ENCODE measurements at regions not wholly inside any gene's neighbourhood (a gene's known extent, or its start where the extent isn't known, plus 50 kb on each side); places are given as distances from the start of the nearest gene placed in this dataset.

DNA sequence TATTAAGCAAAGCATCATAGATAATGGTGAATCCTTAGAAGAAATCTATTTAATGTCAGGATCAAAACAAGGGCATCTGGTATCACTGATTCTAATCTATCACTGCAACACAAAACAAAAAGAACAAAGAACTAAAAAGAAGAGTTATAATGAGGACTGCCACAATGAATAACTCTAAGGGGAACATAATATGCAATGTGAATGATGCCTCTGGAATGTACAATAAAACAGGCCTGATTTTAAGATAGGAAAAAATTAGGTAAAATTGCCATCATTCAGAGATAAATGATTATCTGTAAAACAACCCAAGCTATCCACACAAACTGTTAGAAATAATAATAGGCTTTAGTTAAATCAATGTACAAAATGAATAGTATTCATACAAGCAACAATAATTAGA lies 936.7 kb upstream of the CITED2 start:
- Mint-ChIP-seq H3K27me3 (ENCODE audit: unreplicated experiment) (peaks cover 4% of the 10 kb centered on the region), H3K4me3 (ENCODE audit: unreplicated experiment) (no peak overlapping the region), H3K36me3 (ENCODE audit: unreplicated experiment) (no peaks in the 10 kb centered on the region), H3K9me3 (ENCODE audit: unreplicated experiment) (no peaks in the 10 kb centered on the region), H3K4me1 (ENCODE audit: low read depth, unreplicated experiment) (no peaks in the 10 kb centered on the region), H3K27ac (ENCODE audit: unreplicated experiment) (no peak overlapping the region)
- TF ChIP-seq, protein P1, sequence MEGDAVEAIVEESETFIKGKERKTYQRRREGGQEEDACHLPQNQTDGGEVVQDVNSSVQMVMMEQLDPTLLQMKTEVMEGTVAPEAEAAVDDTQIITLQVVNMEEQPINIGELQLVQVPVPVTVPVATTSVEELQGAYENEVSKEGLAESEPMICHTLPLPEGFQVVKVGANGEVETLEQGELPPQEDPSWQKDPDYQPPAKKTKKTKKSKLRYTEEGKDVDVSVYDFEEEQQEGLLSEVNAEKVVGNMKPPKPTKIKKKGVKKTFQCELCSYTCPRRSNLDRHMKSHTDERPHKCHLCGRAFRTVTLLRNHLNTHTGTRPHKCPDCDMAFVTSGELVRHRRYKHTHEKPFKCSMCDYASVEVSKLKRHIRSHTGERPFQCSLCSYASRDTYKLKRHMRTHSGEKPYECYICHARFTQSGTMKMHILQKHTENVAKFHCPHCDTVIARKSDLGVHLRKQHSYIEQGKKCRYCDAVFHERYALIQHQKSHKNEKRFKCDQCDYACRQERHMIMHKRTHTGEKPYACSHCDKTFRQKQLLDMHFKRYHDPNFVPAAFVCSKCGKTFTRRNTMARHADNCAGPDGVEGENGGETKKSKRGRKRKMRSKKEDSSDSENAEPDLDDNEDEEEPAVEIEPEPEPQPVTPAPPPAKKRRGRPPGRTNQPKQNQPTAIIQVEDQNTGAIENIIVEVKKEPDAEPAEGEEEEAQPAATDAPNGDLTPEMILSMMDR (IDR thresholded peaks at IDR 0.05; ENCODE audit: partially characterized antibody, unreplicated experiment): no peak
- no peak for DNase-seq

DNA sequence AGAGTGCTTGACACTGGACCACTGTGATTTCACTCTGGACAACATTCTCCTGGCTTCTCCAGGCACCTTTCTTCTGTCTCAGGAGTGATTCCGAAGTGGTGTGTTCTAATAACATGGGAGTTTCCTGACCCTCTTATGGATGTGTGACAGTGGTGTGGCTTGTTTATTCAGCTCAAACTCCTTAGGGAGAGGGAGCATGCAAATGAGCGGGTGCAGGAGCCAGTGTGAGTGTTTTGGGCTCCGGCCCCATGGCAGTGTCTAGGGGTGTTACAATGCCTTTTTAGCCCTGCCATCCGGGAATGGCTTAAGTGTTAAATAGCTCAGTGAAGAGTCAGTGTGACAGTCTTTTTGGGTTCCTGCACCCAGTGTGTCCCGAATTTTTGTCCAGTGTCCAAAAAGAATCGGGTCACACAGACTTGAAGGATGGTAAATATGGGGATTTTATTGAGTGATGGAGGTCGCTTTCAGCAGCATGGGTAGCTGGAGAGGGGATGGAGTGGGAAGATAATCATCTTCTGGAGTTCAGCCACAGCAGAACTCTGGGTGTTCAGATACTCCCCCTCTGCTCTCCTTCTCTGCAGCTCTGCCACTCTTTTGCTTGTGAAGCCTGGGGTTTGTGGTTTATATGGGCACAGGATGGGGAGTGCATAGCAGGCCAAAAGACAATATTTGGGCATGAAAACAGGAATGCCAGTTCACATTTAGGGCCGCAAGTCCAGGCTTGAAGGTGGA lies 928.9 kb upstream of the CITED2 start:
- Mint-ChIP-seq H3K9me3 (ENCODE audit: unreplicated experiment) (no peaks in the 10 kb centered on the region), H3K27ac (ENCODE audit: unreplicated experiment) (no peak overlapping the region), H3K4me1 (ENCODE audit: low read depth, unreplicated experiment) (no peaks in the 10 kb centered on the region), H3K36me3 (ENCODE audit: unreplicated experiment) (no peaks in the 10 kb centered on the region), H3K4me3 (ENCODE audit: unreplicated experiment) (no peak overlapping the region), H3K27me3 (ENCODE audit: unreplicated experiment) (peaks cover 2% of the 10 kb centered on the region)
- no peak for DNase-seq
- TF ChIP-seq, protein P1 (IDR thresholded peaks at IDR 0.05; ENCODE audit: partially characterized antibody, unreplicated experiment): no peak

DNA sequence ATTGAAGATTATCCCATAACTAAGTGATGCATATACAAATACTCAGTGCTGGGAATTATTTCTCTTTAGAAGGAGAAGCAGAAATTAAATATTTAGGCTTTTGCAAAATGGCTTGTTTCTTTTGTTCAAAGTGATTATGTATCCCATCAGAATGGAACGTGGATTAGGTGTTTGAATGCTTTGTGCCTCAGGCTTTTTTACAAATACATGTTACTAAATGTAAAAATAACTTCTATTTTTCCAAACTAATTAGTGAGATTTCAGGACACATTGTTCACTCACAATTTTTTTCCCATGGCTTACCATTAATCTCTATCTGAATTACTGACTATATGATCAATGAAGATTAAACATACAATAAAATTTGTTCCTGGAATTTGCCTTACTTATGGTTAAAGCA lies 925.9 kb upstream of the CITED2 start:
- TF ChIP-seq, protein P1 (IDR thresholded peaks at IDR 0.05; ENCODE audit: partially characterized antibody, unreplicated experiment): no peak
- no peaks in the 10 kb centered on the region for H3K4me1 Mint-ChIP-seq (ENCODE audit: low read depth, unreplicated experiment)

DNA sequence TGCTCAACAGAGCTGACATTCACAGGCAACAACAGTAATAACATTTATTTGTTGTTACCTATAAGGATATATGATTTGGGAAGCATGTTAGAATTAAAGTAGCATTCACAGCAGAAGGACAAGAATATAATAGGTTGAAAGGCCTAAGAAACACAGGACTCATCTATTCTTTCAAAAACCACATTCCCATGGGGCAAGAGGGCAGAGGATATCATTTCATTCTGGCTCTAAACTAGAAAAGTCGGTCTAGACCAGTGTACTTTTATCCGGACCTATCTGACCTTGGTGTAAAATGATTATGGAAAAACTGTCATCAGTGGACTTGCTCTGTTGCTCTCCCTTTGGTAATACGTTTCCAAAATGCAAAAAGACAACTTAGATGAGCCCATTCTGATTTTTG lies 914.7 kb upstream of the CITED2 start:
- Mint-ChIP-seq H3K27ac (ENCODE audit: unreplicated experiment) (no peak overlapping the region), H3K4me1 (ENCODE audit: low read depth, unreplicated experiment) (peaks cover 2% of the 10 kb centered on the region)

More for the DNA sequence above, 925.9 kb upstream of the CITED2 start:
- no peaks in the 10 kb centered on the region for H3K9me3 Mint-ChIP-seq (ENCODE audit: unreplicated experiment)
- no peak overlapping the region for H3K4me3 Mint-ChIP-seq (ENCODE audit: unreplicated experiment)
- no peaks in the 10 kb centered on the region for H3K27me3 Mint-ChIP-seq (ENCODE audit: unreplicated experiment)
- no peaks in the 10 kb centered on the region for H3K36me3 Mint-ChIP-seq (ENCODE audit: unreplicated experiment)
- H3K27ac Mint-ChIP-seq (ENCODE audit: unreplicated experiment): no peak overlapping the region
- DNase-seq: no peak

More for the DNA sequence above, 914.7 kb upstream of the CITED2 start:
- H3K9me3 Mint-ChIP-seq (ENCODE audit: unreplicated experiment): no peaks in the 10 kb centered on the region
- TF ChIP-seq, protein P1 (IDR thresholded peaks at IDR 0.05; ENCODE audit: partially characterized antibody, unreplicated experiment): no peak
- no peaks in the 10 kb centered on the region for H3K27me3 Mint-ChIP-seq (ENCODE audit: unreplicated experiment)
- no peaks in the 10 kb centered on the region for H3K36me3 Mint-ChIP-seq (ENCODE audit: unreplicated experiment)
- no peak for DNase-seq
- no peak overlapping the region for H3K4me3 Mint-ChIP-seq (ENCODE audit: unreplicated experiment)

All from glutamatergic neuron (in vitro differentiated cells).